HG02938 (cell line): ENCODE measurements at regions not wholly inside any gene's neighbourhood (a gene's known extent, or its start where the extent isn't known, plus 50 kb on each side); places are given as distances from the start of the nearest gene placed in this dataset.
"Not testable (repeated sequence)": the region's sequence is repeated elsewhere in the genome, so short reads cannot be mapped to it uniquely, and the experiment has no call there.

Source experiments
- ATAC-seq: cut with Tn5 transposase; IDR thresholded peaks from one replicate; pipeline ENCODE4 v1.9.1; 2021; ENCODE audit warnings: mild to moderate bottlenecking, moderate library complexity; ENCODE audit not compliant: unreplicated experiment

DNA sequence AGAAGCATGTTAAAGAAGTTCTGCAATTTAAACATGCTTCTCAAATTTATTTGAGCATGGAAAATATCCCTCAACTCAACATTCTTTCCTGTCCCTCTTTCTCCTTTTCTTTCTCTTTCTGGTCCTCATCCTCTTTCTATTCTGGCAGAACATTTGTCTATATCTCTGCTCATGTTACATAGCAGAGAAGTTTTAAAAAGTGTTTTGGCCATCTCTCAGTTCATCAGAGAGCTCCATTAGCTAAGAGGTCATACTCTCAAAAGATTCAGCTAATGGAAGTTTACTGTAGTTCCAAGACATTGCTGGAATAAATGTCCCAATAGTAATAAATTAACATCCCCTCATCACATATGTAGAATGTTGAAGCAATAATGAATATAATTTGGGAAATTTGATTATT is 53.5 kb downstream of the XCL2 start:
- ATAC-seq: no peak

DNA sequence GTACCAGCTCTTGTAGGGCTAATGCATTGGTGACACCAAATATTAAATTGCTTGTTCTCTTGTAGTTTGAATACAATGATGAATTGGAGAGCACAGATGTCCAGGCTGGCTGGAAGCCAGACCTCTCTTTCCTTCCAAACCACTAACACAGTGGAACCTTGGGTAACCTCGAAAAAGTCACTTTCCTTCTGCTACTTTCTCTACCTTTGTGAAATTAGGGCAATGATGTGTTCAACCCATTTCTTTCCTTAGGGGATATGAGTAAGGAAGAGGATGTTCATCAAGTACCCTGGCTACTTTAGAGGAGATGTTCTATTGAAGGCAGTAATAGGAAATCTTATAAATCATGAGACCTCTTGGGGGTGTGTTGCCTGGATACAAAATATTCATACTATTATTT is 55.7 kb downstream of the XCL2 start:
- no peak for ATAC-seq

DNA sequence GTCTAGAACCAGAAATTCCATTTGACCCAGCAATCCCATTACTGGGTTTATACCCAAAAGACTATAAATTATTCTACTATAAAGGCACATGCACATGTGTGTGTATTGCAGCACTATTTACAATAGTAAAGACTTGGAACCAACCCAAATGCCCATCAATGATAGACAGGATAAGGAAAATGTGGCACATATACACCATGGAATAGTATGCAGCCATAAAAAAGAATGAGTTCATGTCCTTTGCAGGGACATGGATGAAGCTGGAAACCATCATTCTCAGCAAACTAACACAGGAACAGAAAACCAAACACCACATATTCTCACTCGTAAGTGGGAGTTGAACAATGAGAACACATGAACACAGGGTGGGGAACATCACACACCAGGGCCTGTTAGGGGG is 57.0 kb downstream of the XCL2 start:
- not testable (repeated sequence) for ATAC-seq

DNA sequence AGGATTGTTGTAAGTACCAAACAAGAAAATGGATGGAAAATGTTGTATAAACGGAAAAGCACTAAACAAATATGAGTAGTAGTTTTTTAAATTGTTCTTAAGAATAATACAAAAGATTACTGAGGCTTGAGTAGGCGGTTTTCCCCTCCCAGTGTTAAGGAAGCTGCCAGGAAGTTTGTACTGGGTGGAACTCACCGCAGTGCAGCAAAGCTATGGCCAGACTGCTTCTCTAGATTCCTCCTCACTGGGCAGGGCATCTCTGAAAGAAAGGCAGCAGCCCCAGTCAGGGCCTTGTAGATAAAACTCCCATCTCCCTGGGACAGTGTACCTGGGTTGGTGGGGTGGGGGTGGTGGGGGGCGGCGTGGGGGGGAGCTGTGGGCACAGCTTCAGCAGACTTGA is 58.7 kb downstream of the XCL2 start:
- ATAC-seq: no peak

DNA sequence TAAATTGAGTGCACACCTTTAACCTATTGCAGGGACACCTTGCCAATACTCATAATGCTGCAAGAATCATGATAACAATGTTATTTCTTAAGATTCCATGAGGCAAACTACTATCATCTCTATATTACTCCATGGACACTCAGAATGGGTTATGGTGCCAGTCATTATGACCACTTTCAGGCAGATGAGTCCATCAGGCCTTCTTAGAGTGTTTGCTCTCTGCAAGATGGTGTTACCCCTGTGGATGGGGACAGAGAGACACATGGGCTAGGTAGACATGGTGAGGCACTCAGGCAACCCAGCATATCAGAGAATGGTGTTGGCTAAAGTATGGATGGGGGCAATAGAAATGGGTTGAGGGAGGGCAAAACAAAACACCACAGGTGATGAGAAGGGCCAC is 59.7 kb downstream of the XCL2 start:
- no peak for ATAC-seq

DNA sequence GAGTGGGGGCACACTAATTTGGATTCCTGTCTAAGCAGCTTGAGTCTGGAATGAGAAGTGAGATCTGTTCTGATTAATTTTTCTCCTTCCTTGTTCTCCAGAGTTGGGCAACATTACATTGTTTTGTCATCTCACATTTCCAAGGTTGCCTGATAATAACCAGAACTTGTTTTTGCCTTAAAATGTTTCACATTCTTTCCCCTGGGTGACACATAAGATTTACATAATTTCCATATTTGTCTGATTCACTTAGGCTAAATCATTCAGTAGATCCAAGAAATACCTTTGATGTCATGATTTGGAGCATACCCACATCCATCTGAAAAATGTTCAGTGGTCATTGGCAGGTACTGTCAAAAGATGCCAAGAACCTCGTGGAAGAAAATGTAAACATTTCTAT is 60.3 kb downstream of the XCL2 start:
- ATAC-seq: no peak

DNA sequence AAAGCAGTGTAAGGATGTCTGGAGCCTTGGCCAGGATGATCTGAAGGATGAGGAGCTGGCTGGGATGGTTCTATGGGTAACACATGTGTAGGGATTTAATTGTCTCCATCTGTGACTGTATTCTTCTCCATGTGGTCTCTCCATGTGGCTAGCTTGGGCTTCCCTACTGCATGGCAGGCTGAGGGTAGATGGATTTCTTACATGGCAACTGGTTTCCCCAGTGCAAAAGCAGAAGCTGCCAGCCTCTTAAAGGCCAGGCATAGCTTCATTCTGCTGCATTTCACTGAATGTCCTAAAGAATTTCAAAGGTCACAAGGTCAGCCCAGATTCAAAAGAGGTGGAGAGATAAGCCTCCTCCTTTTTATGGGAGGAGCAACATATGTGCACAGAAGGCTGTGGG is 61.7 kb downstream of the XCL2 start:
- no peak for ATAC-seq

DNA sequence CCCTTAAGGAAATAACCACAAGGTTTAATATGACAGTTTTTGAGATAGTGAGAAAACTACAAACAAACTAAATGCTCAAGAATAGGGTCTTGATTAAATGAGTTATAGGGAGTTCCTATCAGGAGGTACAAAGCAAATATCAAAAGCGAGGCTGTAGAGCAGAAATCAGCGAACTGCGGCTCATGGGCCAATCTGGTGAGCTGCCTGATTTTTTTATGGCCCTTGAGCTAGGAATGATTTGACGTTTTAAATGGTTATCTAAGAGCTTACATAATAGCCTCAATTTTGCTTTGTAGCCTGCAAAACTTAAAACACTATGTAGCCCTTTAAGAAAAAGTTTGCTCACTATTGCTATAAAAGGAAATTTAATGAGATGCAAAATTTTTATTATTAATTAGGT is 62.2 kb downstream of the XCL2 start:
- ATAC-seq: no peak

DNA sequence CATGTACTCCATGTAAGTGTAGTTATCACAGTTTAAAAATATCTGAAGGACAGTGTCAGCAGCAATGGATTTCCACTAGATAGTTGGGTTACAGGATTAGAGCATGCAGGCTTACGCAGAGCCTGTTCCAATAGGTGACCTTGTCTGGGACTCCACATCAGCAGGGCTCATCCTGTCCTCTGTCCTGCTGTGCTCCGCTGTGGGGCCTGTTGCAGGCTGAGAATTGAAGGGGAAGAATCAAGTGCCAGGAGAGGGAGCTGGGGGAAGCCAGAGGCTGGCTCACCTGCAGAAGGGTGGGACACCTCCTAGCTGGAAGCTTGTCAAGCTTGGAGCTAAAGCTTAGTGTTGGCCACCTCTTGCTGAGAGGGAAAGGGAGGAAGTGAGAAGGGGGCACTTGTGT is 62.8 kb downstream of the XCL2 start:
- ATAC-seq: no peak

DNA sequence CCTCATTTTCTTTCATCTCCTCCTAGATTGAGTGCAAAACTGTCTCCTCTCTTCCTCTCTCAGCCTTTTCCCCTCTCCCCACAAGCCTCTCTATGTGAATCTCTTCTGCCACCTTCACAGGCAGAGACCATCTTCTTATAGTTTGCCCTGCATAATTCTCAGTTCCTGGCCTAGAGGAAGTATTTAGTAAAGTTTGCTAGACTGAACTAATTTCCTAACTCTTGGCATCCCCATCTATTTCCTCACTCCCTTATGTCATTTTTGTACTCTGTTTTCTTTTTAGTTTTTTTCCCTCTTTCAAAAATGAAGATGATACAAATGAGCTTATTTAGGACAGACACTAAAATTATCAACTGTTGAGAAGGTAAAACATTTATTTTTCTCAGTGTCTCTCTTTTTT is 66.0 kb downstream of the XCL2 start:
- no peak for ATAC-seq

DNA sequence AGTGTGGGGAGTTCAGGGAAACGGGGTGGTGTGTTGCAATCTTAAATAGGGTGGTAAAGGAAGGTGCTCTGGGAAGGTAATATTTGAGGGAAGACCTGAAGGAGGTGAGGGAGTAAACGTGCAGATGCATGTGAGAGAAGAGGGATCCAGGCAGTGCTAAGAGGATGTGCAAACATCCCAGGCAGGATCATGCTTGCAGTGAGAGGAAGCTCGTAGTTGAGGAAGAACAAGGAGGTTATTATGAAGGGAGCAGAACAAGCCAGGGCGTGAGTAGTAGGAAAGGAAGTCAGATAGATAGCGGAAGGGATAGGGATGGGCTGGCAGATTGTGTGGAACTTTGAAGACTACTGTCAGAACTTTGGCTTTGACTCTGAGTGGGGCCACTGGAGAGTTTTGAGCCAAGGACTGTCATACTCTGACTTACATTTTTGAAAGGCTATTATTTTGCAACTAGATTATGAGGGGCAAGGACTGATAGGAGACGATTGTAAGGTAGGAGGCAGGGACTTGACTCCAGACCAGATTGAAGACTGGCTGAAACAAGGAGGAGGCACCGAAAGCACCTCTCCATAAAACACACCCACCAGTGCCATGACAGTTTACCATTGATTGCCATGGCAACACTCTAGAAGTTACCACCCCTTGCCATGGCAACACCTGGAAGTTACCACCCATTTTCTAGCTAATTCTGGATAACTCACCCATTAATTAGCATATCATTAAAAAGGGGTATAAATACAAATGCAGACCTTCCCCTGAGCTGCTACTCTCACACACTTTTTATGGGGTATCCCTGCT is 67.0 kb downstream of the XCL2 start:
- no peak for ATAC-seq

DNA sequence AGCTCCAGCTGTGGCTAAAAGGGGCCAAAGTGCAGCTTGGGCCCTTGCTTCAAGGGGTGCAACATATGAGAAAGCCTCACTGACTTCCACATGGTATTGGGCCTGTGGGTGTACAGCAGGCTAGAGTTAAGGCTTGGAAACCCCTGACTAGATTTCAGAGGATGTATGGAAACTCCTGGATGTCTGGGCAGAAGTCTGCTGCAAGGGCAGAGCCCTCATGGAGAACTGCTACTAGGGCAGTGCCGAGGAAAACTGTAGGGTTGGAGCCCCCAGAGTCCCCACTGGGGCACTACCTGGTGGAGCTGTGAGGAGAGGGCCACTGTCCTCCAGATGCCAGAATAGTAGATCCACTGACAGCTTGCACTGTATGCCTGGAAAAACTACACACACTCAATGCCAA is 69.5 kb downstream of the XCL2 start:
- ATAC-seq: no peak

DNA sequence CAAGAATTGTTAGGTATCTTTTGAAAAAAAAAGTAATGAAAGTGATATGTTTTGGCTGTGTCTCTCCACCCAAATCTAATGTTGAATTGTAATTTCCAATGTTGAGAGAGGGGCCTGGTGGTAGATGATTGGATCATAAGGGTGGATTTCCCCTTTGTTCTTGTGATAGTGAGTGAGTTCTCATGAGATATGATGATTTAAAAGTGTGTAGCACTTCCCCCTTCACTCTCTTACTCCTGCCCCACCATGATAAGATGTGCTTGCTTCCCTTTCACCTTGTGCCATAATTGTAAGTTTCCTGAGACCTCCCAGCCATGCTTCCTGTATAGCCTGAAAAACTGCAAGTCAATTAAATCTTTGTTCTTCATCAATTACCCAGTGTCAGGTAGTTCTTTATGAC is 70.7 kb downstream of the XCL2 start:
- no peak for ATAC-seq

DNA sequence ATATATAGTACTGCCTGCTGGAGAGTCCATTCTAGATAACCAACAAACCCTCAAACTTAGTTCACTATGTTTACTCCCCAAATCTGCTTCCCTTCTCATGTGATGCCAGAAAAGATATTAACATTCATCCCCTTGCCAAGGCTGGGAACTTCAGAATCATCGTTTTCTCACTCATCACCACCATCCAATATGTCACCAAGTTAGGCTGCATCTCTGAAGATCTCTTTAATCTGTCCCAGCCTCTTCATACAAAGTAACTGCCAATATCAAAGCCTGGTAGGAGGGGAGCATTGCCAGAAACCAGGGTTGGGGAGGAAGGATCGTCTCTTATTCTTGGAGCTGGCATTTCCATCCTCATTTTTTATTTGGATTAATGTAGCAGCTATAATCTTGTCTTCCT is 71.6 kb downstream of the XCL2 start:
- no peak for ATAC-seq

DNA sequence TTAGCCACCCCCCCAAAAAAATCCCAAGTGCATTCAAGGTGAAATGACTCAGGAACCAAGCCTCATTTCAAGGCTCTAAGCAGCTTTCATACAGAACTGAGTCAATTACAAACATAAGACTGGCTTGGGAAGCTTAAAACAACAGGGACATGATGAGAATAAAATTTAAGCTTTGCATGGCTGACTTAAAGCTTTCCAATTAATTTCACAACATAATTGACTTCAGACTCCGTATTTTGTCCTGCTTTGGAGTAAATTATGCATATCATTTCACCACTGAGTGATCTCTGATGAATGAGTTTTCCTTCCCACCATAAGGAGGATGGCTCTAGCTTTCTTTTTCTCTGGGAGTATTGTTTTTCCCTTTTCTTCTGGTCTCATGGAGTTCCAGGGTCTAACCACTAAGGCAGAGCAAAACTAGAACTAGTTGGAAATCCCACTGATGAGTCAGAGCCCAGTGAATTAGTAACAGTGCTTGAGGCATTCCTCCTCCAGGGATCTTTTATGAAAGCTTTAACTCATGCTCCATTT is 72.8 kb downstream of the XCL2 start:
- no peak for ATAC-seq

DNA sequence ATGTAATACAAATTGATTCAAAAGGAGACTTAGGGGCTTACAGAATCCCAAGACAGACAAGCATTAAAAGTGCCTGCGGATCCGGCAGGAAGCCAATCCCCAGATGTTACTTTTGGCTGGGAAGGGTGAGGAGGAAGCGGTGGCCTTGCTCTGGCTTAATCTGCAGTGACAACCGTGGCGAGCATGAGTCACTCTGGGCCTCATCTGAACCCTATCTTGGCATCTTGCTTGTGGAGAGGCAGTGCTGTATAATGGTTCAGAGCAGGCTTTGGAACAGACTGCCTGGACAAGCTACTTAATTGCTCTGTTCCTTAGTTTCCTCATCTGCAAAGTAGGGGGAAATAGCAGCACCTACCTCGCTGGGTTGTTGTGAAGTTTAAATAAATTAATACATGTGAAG is 74.1 kb downstream of the XCL2 start:
- ATAC-seq: no peak

DNA sequence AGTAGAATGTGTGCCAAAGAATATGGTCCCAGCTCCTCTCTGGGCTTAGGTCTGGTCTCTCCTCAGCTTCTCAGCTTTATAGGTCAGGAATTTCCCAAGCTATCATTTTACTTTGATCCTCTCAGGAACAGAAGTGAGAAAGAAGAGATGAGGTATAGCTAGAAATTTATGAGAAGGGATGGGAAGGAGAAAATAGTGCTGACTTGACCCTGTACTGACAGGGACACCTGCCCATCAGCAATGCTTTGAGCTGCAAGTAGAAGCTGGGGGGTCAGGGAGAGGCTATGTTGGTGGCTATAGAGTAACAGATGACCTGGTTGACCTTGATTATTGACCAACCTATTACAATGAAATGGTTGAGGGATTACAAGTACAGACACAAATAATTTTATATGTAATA is 75.0 kb downstream of the XCL2 start:
- ATAC-seq: no peak

DNA sequence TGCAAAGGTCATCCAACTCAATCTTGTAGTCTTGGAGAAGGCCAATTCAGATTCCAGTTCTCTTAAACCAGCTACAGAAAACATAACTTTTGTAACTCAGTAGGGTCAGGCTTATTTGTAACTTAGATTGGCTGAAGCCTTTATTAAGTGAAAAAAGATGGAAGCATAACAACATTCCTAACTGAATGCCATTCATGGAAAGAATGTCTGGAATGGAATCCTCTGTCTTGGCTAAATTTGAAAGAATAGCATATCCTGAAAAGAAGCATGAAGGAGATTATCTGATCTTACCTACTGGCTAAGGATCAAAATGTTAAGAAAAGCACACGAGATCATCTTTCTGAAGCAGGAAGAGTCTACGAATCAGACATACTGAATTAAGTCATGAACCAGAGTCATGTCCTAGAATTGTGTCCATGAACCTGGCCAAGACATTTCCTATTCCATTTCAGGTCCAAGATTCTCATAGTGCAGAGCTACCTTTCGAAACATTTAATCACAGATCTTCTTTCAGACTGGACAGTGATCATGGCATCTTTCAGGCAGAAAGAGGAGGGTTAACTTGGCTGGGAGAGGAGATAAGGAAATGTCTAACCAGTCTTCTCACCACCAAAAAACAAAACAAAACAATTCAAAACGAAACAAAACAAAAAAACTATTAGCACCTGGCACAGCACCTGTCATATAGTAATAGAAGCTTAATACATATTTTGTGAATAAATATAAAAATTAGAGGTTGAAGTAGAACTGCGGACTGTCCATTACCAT is 75.6 kb downstream of the XCL2 start:
- ATAC-seq: no peak

DNA sequence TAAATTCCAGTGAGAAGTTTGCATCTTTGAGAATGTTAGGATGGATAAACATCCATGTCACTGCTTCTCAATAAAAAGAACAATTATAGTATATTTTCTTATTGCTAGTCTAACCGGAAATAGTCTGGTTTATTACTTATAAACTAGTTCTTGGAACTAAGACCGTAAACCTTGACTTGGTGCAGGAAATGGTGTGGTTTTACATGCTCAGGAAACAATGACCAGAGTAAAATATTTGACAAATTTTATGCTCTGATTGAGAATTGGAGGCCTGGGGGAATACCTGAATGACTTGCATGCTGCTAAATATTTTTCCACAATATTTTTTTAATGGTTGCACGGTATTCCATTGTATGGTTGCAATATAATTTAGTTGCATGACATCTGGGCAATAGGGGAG is 76.3 kb downstream of the XCL2 start:
- no peak for ATAC-seq

DNA sequence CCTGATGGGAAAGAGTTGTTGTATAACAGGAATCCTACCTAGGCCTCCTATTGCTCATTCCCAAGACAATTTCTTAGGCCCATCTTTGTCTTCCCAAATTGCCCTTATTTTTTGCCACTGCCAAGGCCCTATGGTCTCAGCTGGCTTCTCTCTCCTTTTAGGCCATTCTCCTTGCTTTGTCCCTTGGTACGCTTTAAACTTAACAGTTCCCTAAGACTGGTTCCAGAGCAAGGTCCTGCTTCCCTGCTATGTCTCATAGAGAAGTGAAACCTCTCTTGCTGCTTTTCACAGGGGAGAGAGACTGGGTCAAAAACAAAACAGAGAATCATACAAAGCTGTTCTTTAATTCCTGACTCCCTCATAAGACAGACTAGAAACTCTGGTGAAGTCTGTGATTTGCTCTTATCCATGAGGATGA is 77.1 kb downstream of the XCL2 start:
- no peak for ATAC-seq

DNA sequence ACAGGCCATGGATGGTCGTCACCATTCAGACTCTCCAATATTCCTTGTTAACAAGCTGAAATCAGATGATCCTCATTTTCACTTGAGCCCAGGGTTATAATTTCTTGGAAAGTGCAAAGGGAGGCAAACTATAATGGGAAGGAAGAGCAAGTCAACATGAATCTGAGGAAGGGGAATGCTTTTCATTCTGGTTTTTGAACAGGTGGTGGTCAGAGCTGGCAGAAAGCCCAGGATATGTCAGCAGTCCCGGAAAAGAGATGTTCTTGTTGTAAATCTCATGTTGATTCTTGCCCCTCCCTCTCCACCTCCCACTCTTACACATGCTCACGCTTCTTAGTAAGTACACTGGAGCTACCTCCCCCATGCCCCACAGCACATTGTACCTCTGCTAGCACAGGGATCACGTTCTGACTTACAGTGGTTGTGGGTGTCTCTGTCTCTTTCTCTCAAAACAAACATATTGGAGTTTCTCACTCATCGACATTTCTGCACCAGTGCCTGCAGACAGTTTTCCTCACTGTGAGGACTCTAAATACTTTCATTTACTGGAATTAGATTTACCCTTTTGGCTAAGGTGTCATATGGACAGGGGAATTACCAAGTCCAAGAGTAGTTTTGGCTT is 77.6 kb downstream of the XCL2 start:
- peak; percentile 54 for ATAC-seq

DNA sequence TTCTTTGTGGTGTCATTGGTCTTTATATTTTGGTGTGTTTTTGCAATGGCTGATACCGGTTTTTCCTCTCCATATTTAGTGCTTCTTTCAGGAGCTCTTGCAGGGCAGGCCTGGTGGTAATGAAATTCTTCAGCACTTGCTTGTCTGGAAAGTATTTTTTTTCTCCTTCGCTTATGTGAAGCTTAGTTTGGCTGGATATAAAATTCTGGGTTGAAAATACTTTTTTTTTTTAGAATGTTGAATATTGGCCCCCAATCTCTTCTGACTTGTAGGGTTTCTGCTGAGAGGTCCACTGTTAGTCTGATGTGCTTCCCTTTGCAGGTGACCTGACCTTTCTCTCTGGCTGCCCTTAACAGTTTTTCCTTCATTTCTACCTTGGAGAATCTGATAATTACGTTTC is 82.7 kb downstream of the XCL2 start:
- not testable (repeated sequence) for ATAC-seq
